8988T (cell line): ENCODE measurements at regions not wholly inside any gene's neighbourhood (a gene's known extent, or its start where the extent isn't known, plus 50 kb on each side); places are given as distances from the start of the nearest gene placed in this dataset.
A peak's percentile ranks its signal among the peaks of the same experiment; 100 is the strongest.
"Not testable (repeated sequence)": the region's sequence is repeated elsewhere in the genome, so short reads cannot be mapped to it uniquely, and the experiment has no call there.

Experiments
- DNase-seq: peaks from one replicate; pipeline ENCODE4 v3.0.0; 2011

DNA sequence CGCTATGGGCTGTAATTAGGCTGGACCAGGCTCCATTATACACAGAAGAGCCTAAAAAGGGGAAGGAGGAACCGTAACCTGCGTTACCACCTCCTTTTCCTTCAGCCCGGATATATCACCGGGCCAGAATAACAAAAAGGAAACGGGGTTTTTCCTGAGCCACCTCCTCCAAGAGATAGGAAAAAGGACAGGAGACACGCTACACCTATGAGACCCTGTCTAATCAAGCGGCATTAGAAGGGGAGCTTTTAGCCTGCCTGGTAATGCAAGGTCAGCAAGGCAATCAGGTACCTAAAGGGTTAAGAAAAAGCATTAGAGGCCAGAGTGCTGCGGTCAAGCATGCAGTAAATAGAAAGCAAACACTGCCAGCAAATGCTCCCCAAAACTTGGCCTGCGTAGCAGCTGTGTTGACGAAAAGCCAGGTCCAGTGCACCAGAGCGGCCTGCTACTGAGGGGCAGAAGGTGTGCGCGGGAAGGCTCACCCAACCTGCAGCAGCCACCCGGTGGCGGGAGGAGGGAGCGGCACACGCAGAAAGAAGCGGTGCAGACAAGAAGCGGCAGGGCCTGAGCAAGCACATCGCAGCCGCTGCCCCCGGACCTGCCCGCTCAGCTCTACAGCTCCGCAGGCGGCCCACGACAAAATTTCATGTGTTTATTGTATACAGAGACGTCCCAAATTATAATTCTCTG lies 1466.1 kb downstream of the UQCRFS1 start:
- peak; percentile 22 for DNase-seq

DNA sequence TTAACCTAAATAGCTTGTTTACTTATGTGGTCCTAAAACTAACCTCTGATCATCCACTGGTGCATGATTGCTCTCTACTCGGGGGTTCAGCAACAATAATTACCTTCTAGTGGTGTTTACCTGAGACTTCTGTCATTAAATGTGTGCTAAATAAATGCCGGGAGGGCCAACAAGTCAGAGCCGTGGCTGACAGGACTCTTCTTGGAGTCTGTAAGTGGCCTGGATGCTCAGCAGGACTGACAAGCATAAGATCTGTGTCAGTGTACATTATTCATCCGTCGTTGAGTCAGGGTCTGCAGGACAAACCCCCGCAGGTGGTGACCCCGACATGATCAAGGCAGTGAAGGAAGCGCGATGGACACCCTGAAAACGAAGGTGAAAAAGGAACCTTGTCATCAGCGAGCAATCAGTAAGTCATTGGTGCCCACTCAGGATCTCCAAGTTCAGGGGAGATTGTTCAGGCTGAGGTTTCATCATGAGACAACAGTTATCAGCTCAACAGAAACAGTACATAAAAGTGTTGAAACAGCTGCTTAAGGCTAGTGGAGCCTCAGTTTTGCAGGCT lies 1466.9 kb downstream of the UQCRFS1 start:
- DNase-seq = no peak

DNA sequence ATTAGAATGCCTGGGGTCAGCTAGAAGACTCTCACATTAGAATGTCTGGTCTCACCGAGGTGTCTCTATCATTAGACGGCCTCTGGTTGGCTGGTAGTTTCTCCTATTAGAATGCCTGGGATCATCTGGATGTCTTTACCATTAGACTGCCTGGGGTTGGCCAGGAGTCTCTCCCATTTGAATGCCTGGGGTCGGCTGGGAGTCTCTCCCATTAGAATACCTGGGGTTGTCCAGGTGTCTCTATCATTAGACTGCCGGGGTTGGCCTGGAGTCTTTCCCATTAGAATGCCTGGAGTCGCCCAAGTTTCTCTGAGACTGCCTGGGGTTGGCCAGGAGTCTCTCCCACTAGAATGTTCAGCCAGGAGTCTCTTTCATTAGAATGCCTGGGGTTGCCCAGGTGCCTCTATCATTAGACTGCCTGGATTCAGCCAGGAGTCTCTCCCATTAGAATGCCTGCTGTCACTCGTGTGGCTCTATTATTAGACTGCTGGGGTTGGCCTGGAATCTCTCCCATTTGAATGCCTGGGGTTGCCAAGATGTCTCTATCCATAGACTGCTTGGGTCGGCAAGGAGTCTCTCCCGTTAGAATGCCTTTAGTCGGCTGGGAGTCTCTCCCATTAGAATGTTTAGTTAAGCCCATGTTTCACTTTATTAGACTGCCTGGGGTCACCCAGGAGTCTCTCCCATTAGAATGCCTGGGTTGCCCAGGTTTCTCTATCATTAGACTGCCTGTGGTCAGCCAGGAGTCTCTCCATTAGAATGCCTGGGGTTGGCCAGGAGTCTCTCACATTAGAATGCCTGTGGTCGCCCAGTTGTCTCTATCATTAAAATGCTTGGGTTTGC lies 1467.8 kb downstream of the UQCRFS1 start:
- DNase-seq = no peak

DNA sequence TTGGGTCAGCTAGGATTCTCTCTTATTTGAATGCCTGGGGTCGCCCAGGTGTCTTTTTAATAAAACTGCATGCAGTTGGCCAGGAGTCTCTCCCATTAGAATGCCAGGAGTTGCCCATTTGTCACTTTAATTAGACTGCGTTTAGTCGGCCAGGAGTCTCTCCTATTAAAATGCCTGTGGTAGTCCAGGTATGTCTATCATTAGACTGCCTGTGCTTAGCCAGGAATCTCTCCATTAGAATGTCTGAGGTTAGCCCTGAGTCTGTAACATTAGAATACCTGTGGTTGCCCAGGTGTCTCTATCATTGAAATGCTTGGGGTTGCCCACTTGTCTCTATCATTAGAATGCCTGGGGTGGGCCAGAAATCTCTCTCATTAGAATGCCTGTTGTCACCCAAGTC lies 1470.9 kb downstream of the UQCRFS1 start:
- no peak for DNase-seq

DNA sequence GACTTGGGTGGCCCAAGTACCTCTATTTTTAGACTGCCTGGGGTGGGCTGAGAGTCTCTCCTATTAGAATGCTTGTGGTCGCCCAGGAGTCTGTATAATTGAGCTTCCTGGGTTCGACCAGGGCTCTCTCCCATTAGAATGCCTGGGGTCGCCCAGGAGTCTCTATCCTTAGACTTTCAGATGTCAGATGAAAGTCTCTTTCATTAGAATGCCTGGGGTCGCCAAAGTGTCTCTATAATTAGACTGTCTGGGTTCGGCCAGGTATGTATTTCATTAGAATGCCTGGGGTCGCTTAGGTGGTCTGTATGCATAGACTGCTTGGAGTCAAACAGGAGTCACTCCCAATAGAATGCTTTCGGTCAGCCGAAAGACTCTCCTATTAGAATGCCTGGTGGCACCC lies 1471.7 kb downstream of the UQCRFS1 start:
- no peak for DNase-seq

DNA sequence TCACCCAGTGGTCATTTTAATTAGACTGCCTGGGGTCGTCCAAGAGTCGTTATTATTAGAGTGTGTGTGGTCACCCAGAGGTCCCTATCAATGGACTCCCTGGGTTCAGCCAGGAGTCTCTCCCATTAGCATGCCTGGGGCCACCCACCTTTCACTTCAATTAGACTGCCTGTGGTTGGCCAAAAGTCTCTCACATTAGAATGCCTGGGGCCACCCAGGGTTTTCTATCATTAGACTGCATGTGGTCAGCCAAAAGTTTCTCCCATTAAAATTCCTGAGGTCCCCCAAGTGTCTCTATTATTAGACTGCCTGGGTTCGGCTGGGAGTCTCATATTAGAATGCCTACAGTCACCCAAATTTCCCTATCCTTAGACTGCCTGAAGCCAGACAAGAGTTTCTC lies 1472.6 kb downstream of the UQCRFS1 start:
- no peak for DNase-seq

DNA sequence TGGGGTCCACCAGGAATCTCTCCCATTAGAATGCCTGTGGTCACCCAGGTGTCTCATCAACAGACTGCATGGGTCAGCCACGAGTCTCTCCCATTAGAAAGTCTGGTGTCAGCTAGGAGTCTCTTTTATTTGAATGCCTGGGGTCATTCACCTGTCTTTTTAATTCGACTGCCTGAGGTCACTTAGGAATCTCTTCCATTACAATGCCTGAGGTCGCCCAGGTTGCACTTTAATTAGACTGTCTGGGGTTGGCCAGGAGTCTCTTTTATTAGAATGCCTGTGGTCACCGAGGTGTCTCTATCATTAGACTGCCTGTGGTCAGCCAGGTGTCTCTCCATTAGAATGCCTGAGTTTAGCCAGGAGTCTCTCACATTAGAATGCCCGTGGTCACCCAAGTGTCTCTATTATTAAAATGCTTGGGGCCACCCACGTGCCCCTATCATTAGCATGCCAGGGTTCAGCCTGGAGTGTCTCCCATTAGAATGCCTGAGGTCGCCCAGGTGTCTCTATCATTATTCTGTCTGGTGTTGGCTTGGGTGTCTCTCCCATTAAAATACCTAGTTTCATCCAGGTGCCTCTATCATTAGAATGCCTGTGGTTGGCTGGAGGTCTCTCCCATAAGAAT lies 1474.3 kb downstream of the UQCRFS1 start:
- DNase-seq = no peak

DNA sequence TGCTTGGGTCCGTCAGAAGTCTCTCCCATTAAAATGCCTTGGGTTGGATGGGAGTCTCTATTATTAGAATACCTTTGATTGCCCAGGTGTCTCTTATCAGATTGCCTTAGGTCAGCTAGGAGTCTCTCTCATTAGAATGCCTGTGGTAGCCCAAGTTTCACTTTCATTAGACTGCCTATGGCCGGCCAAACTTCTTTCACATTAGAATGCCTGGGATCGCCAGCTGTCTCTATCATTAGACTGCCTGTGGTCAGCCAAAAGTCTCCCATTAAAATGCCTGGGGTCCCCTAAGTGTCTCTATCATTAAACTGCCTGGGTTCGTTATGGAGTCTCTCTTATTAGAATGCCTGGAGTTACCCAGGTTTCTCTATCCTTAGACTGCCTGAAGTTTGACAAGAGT lies 1476.7 kb downstream of the UQCRFS1 start:
- DNase-seq = no peak

DNA sequence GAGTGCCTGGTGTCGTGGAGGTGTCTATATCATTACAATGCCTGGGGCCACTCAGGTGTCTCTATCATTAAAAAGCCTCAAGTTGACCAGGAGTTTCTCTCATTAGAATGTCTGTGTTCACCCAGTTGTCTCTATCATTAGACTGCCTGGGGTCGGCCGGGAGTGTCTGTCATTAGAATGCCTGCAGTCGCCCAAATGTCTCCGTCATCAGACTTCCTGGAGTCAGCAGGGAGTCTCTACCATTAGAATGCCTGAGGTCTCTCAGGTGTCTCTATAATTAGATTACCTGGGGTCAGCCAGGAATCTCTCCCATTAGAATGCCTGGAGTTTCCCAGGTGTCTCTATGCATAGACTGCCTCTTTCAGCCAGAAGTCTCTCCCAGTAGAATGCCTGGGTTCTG lies 1477.6 kb downstream of the UQCRFS1 start:
- no peak for DNase-seq

DNA sequence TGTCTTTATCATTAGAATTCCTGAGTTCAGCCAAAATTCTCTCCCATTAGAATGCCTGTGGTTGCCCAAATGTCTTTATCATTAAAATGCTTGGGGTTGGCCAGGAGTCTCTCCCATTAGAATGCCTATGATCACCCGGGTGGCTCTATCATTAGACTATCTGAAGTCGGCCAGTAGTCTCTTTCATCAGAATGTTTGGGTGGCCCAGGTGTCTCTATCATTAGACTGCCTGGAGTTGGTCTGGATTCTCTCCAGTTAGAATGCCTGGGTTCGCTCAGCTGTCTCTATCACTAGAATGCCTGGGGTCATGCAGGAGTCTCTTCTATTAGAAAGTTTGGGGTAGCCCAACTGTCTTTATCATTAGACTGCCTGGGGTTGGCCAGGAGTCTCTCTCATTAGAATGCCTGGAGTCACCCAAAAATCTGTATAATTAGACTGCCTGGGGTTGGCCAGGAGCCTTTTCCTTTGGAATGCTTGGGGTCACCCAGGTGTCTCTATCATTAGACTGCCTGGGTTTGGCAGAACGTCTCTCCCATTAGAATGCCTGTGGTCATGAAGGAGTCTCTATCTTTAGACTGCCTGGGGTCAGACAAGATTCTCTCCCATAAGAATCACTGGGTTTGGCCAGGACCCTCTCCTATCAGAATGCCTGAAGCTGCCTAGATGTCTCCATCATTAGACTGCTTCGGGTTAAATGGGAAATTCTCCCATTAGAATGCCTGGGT lies 1478.3 kb downstream of the UQCRFS1 start:
- DNase-seq = no peak

DNA sequence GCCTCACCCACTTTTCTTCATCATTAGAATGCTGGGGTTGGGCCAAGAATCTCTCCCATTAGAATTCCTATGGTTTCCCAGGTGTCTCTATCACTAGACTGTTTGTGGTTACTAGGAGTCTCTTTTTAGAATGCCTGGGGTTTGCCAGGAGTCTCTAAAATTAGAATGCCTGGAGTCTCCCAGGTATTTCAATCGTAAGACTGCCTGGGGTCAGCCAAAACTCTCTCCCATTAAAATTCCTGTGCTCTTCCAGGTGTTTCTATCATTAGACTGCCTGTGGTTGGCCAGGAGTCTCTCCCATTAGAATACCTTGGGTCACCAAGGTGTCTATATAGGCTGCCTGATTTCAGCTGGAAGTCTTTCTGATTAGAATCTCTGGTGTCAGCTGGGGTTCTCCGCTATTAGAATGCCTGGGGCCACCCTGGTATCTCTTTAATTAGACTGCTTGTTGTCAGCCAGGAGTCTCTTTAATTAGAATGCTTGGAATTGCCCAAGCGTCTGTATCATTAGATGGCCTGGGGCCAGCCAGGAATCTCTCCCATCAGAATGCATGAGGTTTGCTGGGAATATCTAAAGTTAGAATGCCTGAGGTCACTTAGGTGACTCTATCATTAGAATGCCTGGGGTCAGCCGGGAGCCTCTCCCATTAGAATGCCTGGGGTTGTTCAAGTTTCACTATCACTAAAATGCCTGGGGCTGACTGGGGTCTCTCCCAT lies 1479.2 kb downstream of the UQCRFS1 start:
- no peak for DNase-seq

DNA sequence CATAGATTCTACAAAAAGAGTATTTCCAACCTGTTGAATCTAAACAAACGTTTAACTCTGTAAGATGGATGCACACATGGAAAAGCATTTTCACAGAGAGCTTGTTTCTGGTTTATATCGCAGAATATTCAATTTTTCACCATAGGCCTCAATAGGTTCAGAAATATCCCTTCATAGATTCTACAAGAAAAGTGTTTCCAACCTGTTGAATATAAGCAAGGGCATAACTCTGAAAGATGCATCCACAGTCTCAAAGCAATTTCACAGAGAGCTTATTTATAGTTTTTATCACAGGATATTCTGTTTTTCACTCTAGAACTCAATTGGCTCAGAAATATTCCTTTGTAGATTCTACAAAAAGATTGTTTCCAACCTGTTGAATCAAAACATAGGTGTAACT lies 1483.6 kb downstream of the UQCRFS1 start:
- DNase-seq = no peak

DNA sequence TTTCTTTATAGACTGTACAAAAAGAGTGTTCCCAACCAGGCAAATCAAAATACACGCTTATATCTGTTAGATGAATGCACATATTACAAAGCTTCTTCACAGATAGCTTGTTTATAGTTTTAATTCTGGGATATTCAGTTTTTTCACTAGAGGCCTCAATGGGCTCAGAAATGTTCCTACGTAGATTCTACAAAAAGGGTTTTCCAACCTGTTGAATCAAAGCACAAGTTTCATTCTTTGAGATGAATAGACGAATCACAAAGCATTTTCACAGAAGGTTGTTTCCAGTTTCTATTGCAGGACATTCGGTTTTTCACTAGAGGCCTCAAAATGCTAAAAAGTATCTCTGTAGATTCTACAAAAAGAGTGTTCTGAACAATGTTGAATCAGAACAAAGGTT lies 1490.3 kb downstream of the UQCRFS1 start:
- no peak for DNase-seq

DNA sequence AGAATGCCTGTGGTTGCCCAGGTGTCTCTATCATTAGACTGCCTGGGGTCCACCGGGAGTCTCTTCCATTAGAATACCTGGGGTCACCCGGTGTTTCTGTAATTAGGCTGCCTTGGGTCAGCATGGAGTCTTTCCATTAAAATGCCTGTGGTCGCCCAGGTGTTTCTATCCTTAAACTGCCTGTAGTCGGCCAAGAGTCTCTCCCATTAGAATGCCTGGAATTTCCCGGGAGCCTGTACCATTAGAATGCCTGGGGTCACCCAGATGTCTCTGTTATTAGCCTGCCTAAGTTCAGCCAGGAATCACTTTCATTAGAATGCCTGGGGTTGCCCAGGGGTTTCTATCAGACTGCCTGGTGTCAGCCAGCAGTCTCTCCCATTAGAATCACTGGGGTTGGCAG lies 1492.8 kb downstream of the UQCRFS1 start:
- DNase-seq = no peak

DNA sequence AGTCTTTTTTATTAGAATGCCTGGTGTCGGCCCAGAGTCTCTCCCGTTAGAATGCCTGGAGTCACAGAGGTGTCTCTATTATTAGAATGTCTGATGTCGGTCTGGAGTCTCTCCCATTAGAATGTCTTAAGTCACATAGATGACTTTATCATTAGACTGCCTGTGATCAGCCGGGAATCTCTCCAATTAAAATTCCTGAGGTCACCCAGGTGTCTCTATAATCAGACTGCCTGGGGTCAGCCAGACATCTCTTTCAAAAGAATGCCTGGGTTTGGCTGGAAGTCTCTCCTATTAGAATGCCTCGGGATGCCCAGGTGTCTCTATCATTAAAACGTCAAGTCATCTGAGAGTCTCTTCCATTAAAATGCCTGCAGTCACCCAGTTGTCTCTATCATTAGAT lies 1493.9 kb downstream of the UQCRFS1 start:
- no peak for DNase-seq

DNA sequence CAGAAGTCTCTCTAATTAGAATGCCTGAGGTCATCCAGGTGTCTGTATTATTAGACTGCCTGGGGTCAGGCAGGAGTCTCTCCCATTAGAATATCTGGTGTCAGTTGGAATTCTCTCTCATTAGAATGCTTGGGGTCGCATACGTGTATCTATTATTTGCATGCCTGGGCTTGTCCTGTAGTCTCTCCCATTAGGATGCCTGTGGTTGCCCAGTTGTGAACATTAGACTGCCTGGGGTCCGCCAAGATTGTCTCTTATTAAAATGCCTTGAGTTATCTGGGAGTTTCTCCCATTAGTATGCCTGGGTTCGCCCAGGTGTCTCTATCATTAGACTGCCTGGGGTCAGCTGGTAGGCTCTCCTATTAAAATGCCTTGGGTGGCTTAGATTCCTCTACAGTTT lies 1494.7 kb downstream of the UQCRFS1 start:
- no peak for DNase-seq

DNA sequence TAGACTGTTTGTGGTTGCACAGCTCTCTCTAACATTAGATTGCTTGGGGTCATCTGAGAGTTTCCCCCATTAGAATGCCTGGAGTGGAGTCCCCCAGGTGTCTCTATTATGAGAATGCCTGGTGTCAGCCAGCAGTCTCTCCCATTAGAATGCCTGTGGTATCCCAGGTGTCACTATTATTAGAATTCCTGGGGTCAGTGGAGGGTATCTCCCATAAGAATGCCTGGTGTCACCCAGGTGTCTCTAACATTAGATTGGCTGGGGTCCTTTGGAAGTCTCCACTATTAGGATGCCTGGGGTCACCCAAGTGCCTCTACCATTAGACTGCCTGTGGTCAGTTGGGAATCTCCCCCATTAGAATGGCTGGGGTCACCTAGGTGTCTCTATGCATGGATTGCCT lies 1495.1 kb downstream of the UQCRFS1 start:
- no peak for DNase-seq

DNA sequence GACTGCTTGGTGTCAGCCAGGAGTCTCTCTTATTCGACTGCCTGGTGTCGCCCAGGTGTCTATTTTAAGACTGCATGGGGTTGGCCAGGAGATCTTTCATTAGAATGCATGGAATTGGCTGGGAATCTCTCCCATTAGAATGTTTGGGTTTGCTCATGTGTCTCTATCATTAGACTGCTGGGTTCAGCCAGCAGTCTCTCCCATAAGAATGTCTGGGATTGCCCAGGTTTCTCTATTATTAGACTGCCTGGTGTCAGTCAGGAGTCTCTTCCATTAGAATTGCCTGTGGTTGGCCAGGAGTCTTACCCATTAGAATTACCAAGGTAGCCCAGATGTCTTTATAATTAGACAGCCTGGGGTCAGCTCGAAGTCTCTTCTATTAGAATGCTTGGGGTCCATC lies 1496.0 kb downstream of the UQCRFS1 start:
- no peak for DNase-seq

DNA sequence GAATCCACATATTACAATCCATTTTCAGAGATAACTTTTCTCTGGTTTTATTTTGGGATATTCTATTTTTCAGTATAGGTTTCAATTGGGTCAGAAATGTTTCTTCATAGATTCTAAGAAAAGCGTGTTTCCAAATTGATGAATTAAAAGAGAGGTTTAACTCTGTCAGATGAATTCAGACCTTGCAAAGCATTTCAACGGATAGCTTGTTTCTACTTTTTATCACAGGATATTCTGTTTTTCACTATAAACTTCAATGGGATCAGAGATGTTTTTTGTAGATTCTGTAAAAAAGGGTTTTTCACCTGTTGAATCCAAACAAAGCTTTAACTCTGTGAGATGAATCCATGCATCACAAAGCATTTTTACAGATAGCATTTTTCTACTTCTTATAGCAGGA lies 1498.1 kb downstream of the UQCRFS1 start:
- DNase-seq = no peak

DNA sequence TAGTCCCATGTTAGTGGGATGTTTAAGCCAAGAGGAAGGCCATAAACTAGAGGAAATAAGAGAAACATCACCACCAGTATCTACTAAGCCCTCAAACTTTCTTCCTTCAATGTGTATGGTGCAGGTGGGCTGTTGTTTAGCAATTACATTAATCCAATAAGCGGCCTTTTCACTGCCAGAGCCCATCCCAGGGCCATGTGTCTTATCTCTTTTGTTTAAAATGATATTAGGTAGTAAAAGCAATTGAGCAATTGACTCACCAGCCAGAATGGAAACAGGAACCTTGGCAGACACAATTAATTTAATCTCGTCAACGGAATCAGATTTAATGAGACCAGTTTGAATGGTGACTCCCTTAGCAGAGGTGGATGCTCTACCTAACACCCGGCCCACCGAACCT lies 1503.5 kb downstream of the UQCRFS1 start:
- DNase-seq = no peak

DNA sequence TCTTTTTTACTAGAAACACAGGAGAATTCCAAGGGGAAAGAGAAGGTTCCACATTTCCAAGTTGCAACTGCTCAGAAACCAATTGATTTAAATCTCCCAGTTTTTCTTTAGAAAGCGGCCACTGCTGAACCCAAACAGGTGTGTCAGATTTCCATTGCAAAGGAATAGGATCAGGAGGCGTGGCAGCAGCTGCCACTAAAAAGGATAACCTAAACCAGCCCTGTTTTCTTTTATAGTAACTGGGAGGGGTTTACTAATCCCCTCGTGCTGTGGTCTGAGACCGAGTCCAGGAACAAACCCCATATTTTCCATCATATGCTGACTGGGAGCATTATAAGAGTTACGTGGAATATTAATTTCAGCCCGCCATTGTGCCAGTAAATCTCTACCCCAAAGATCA lies 1504.0 kb downstream of the UQCRFS1 start:
- not testable (repeated sequence) for DNase-seq

DNA sequence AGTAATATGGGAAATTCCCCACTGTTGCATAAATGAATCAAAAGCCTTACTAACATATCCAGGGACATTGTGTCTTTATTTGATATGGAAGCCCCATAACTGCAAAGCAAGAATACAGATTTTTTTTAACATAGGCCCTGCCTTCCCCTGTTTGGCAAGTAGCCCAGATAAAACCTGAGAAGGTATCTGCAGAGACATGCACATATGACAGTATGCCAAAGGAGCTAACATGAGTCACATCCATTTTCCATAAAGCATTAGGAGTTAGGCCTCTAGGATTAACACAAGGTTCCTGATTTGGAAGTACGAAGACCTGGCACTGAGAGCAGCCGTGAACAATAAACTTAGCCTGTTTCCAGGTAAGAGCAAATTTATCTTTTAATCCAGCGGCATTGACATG lies 1505.9 kb downstream of the UQCRFS1 start:
- DNase-seq = not testable (repeated sequence)
